Spleen (tissue), 11 donors: ENCODE measurements at regions not wholly inside any gene's neighbourhood (a gene's known extent, or its start where the extent isn't known, plus 50 kb on each side); places are given as distances from the start of the nearest gene placed in this dataset.

Experiments
- DNase-seq: peaks from one replicate; pipeline ENCODE4 v3.0.0-alpha.2; 2020
- H3K27ac ChIP-seq, 8 donors: fragments of 200-600 bp; sonication (generic) in 7 of 8; 1 replicate in 4 of 8; 2 replicates in 4 of 8; pipeline versions ENCODE4 v1.5.0 to v1.8.0; 2016 to 2021; ENCODE audit warnings: inconsistent platforms in 4 of 8, mild to moderate bottlenecking in 4 of 8, moderate library complexity in 1 of 8
- H3K27me3 ChIP-seq, 7 donors: fragments of 200-600 bp; sonication (generic) in 6 of 7; replicated peaks in 1 of 7; 1 replicate in 4 of 7; 2 replicates in 3 of 7; pipeline versions ENCODE4 v1.5.0 to v1.8.0; 2016 to 2021; ENCODE audit warnings: inconsistent platforms in 3 of 7, mild to moderate bottlenecking in 1 of 7
- H3K36me3 ChIP-seq, 6 donors: fragments of 200-600 bp; sonication (generic) in 5 of 6; 1 replicate in 4 of 6; 2 replicates in 2 of 6; pipeline versions ENCODE4 v1.5.0 to v1.8.0; 2016 to 2021; ENCODE audit warnings: inconsistent platforms in 2 of 6
- H3K4me1 ChIP-seq, 6 donors: fragments of 200-600 bp; sonication (generic) in 5 of 6; 1 replicate in 3 of 6; 2 replicates in 3 of 6; pipeline versions ENCODE4 v1.5.0 to v1.8.0; 2016 to 2021; ENCODE audit warnings: inconsistent platforms in 3 of 6
- H3K4me3 ChIP-seq, 8 donors: fragments of 200-600 bp; sonication (generic) in 7 of 8; 1 replicate in 4 of 8; 2 replicates in 4 of 8; pipeline versions ENCODE4 v1.5.0 to v1.8.0; 2016 to 2021; ENCODE audit warnings: inconsistent platforms in 4 of 8, mild to moderate bottlenecking in 4 of 8, moderate library complexity in 2 of 8
- H3K9me3 ChIP-seq, 8 donors: fragments of 200-600 bp; sonication (generic) in 7 of 8; 1 replicate in 4 of 8; 2 replicates in 4 of 8; pipeline versions ENCODE4 v1.5.0 to v1.8.0; 2016 to 2021; ENCODE audit warnings: inconsistent platforms in 4 of 8
- POLR2A ChIP-seq, 3 donors: fragments of 450-650 bp; IDR thresholded peaks; one replicate each; pipeline ENCODE4 v1.5.1; 2017; ENCODE audit warnings: antibody characterized with exemption in 3 of 3, mild to moderate bottlenecking in 1 of 3
- POLR2AphosphoS5 ChIP-seq, 3 donors: sonication (generic); formaldehyde crosslinking; IDR thresholded peaks; one replicate each; pipeline ENCODE4 v1.5.1; 2017; ENCODE audit warnings: antibody characterized with exemption in 3 of 3
- WGBS, 5 donors: extraction: QIAGEN DNeasy Blood & Tissue Kit in 3 of 5; methylation state at CpG; one replicate each; pipeline versions ENCODE4 v1.1.5 to v1.1.7; 2013 to 2018; 5-methylcytosine and 5-hydroxymethylcytosine counted together
- intact Hi-C: fragments of 100-400 bp; cut with DNase I; formaldehyde crosslinking; loops from one replicate; pipeline ENCODE4 v1.15.0; 2023; ENCODE audit warnings: low total_unique reads
- TF ChIP-seq, protein P1 (sequence below), 11 experiments: fragments of 200-600 bp in 7 of 11; fragments of 450-650 bp in 4 of 11; sonication (generic) in 4 of 11; IDR thresholded peaks in 8 of 11; conservative IDR thresholded peaks in 3 of 11; 1 replicate in 7 of 11; 2 replicates in 4 of 11; pipeline versions ENCODE4 v1.4.0 to v1.8.0; 2016 to 2021; ENCODE audit warnings: antibody characterized with exemption in 11 of 11, inconsistent platforms in 4 of 11, mild to moderate bottlenecking in 1 of 11
- donor health status: healthy with polysubstance abuse.
- donor health status: DM: no; HTN: no; CAD: no; lungs with moderate emphysema.
- donor health status: DM: no; HTN: no; CAD: no.
- donor health status: Bipolar disorder and iron deficiency.
- donor health status: healthy.
- donor health status: DM: no; HTN: no; CAD: no.
- donor health status: DM: yes; HTN: yes; CAD: no.

DNA sequence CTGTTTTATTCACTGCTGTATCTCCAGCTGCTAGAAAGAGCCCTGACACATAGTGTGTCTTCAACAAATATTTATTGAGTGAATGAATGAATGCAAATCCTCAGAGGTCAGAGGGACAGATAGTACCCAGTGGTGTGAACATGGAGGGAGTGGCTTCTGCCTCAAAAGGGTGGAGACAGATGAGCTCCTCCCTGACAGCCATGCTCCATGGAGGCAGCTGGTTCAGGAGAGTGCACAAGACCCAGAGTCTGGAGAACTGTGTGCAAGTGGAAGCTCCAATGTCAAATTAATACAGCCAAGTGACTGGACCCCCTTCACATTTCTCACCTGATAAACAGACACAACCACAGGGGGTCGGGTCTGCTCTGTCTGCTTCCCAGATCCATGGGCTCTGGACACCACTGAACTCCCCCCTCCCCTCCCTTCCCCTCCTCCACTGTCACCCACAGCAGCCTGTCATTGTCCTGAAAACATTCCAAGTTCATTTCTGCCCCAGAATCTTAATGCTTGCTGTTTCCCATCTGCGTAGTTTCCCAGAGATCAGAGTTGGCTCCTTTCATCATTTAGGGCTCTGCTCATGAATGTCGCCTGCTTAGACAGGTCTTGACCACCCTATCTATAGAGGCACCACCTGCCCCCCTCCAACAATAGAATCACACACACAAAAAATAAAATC, 312.9 kb upstream of the PODXL start:
- TF ChIP-seq POLR2AphosphoS5 (IDR thresholded peaks at IDR 0.05) (no peak), POLR2A (IDR thresholded peaks at IDR 0.05) (no peak)
- TF ChIP-seq, protein P1, sequence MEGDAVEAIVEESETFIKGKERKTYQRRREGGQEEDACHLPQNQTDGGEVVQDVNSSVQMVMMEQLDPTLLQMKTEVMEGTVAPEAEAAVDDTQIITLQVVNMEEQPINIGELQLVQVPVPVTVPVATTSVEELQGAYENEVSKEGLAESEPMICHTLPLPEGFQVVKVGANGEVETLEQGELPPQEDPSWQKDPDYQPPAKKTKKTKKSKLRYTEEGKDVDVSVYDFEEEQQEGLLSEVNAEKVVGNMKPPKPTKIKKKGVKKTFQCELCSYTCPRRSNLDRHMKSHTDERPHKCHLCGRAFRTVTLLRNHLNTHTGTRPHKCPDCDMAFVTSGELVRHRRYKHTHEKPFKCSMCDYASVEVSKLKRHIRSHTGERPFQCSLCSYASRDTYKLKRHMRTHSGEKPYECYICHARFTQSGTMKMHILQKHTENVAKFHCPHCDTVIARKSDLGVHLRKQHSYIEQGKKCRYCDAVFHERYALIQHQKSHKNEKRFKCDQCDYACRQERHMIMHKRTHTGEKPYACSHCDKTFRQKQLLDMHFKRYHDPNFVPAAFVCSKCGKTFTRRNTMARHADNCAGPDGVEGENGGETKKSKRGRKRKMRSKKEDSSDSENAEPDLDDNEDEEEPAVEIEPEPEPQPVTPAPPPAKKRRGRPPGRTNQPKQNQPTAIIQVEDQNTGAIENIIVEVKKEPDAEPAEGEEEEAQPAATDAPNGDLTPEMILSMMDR (IDR thresholded peaks at IDR 0.05 in 8 of 11, conservative IDR thresholded peaks at IDR 0.05 in 3 of 11) = no peak
- H3K36me3 ChIP-seq = no peaks in the 10 kb centered on the region
- H3K4me3 ChIP-seq = no peak overlapping the region
- no peak overlapping the region for H3K27ac ChIP-seq
- no peaks in the 10 kb centered on the region for H3K9me3 ChIP-seq
- intact Hi-C loops = no loop called here
- WGBS, 5 donors = 72 to 87% (median 75%) methylated on average over 3 of the region's 3 CpGs
- H3K27me3 ChIP-seq = peaks cover 0 to 23% (median 0%) of the 10 kb centered on the region in 7 donors
- no peaks in the 10 kb centered on the region for H3K4me1 ChIP-seq
- no peak for DNase-seq

DNA sequence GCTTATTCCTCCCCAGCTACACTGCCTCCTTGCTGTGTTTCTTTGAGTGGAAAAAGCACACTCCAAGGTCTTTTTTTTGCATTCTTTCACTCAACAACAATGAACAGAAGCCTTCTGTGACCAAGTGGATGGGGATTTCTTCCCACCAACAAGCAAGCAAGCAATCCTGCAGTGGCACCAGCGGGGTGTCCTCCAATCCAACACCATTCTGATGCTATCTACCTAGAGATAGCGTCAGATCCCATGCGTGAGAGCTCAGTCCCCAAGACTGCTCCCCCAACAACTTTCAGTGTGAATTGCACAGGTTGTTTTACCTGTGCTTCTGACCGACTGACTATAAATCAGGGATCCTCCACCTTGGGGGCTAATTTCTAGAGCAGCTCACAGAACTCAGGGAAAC, 311.0 kb upstream of the PODXL start:
- no peak for TF ChIP-seq POLR2A (IDR thresholded peaks at IDR 0.05)
- TF ChIP-seq, protein P1 (IDR thresholded peaks at IDR 0.05 in 8 of 11, conservative IDR thresholded peaks at IDR 0.05 in 3 of 11) = no peak
- TF ChIP-seq POLR2AphosphoS5 (IDR thresholded peaks at IDR 0.05) = no peak

DNA sequence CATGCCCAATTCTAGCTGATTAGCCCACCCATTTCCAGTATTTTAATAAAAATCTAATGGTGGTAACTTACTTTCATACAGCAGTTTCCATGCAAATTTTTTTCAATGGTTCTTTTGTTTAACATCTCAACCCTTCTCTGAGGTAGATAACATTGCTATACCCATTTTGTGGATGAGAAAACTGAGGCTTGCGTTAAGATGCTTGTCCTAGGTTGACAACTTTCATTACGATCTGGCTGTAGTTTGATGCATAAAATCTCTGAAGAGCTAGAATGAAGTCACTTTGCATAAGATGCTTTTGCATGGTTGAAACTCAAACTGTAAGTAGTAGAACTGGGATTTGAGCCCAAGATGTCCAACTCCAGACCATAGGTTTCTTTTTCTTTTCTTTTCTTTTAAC, 309.5 kb upstream of the PODXL start:
- 90 to 100% (median 90%) methylated on average over 2 of the region's 2 CpGs for WGBS, 5 donors
- H3K27ac ChIP-seq = no peak overlapping the region
- no peak overlapping the region for H3K4me3 ChIP-seq
- no peaks in the 10 kb centered on the region for H3K4me1 ChIP-seq
- H3K36me3 ChIP-seq = no peaks in the 10 kb centered on the region
- TF ChIP-seq POLR2A (IDR thresholded peaks at IDR 0.05) = no peak
- no peak for TF ChIP-seq POLR2AphosphoS5 (IDR thresholded peaks at IDR 0.05)
- TF ChIP-seq, protein P1 (IDR thresholded peaks at IDR 0.05 in 8 of 11, conservative IDR thresholded peaks at IDR 0.05 in 3 of 11) = no peak
- DNase-seq = no peak
- H3K9me3 ChIP-seq = no peaks in the 10 kb centered on the region
- intact Hi-C loops = no loop called here
- H3K27me3 ChIP-seq = peaks cover 0 to 3% (median 0%) of the 10 kb centered on the region in 7 donors

More for the DNA sequence above, 311.0 kb upstream of the PODXL start:
- no peaks in the 10 kb centered on the region for H3K36me3 ChIP-seq
- peaks cover 0 to 14% (median 0%) of the 10 kb centered on the region in 7 donors for H3K27me3 ChIP-seq
- DNase-seq = no peak
- no peak overlapping the region for H3K27ac ChIP-seq
- no peak overlapping the region for H3K4me3 ChIP-seq
- intact Hi-C loops = no loop called here
- WGBS, 5 donors = 75 to 82% (median 75%) methylated on average over 4 of the region's 4 CpGs
- H3K9me3 ChIP-seq = no peaks in the 10 kb centered on the region
- H3K4me1 ChIP-seq = no peaks in the 10 kb centered on the region

DNA sequence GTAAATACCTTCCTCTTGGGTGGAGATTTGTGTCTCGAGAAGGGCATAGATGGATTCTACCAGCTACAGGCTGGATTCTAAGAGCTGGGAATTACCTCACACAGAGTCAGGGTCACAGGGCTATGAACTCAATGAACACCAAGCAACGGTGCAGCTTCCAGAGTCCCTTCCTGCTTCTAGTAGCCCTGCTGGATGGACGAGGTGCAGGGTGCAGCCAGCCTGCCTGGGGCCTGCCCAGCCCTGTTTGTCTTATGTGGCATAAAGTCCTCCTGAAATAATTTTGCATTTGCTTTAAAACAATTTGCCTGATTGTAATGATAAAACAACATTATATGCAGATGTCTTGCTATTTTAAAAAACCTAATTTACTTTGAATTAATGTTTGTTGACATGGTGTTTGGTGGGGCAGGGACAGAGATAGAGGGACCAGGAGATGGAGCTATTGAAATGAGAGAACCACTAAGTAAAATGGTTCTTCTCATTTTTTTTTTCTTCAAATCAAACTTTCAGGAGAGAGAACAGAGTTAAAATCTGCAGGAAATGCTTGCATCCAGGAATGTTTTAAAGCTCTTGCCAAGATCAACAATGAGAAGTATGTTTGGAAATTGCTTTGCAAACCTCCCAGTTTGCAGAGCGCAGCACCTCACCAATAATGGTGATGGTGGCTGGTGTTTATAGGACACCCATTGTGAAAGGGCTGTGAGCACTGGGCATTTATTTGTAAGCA, 305.4 kb upstream of the PODXL start:
- H3K4me1 ChIP-seq = no peaks in the 10 kb centered on the region
- H3K9me3 ChIP-seq = no peaks in the 10 kb centered on the region
- H3K27me3 ChIP-seq = peaks cover 0 to 12% (median 0%) of the 10 kb centered on the region in 7 donors
- H3K36me3 ChIP-seq = no peaks in the 10 kb centered on the region
- WGBS, 5 donors = 48 to 76% (median 65%) methylated on average over 4 of the region's 4 CpGs
- H3K4me3 ChIP-seq = no peak overlapping the region
- DNase-seq = no peak
- no peak overlapping the region for H3K27ac ChIP-seq
- TF ChIP-seq, protein P1 (IDR thresholded peaks at IDR 0.05 in 8 of 11, conservative IDR thresholded peaks at IDR 0.05 in 3 of 11) = no peak
- TF ChIP-seq POLR2AphosphoS5 (IDR thresholded peaks at IDR 0.05) (no peak), POLR2A (IDR thresholded peaks at IDR 0.05) (no peak)
- intact Hi-C loops = no loop called here
